BJ (cell line): ENCODE measurements at regions not wholly inside any gene's neighbourhood (a gene's known extent, or its start where the extent isn't known, plus 50 kb on each side); places are given as distances from the start of the nearest gene placed in this dataset.

Source experiments
- CTCF ChIA-PET: fragments of 350-600 bp; formaldehyde crosslinking; extraction: SDS; loops from one replicate; lab custom pipeline; 2021; ENCODE audit warnings: antibody characterized with exemption, inconsistent platforms; lab: Yijun Ruan, JAX
- POLR2A ChIA-PET: fragments of 300-600 bp; sonication (Branson Sonifier 250); formaldehyde crosslinking; extraction: SDS; loops from one replicate; lab custom pipeline; 2021; ENCODE audit warnings: antibody characterized with exemption; lab: Charles Lee
- DNase-seq: peaks from one replicate; pipeline ENCODE4 v3.0.0-alpha.2; 2011; ENCODE audit warnings: low read depth
- H3K27me3 ChIP-seq: 2 replicates; pipeline ENCODE4 v1.6.0; 2011; ENCODE audit warnings: low read length; ENCODE audit not compliant: control insufficient read depth, insufficient read depth
- H3K36me3 ChIP-seq: 2 replicates; pipeline ENCODE4 v1.5.1; 2011; ENCODE audit warnings: low read length; ENCODE audit not compliant: control insufficient read depth, insufficient read depth
- H3K4me3 ChIP-seq: 2 replicates; pipeline ENCODE4 v1.5.1; 2011; ENCODE audit warnings: low read depth, mild to moderate bottlenecking, control low read depth, low read length
- TF ChIP-seq, protein P1 (sequence below): IDR thresholded peaks from 2 replicates; pipeline ENCODE4 v1.5.1; 2011; ENCODE audit warnings: low read depth, mild to moderate bottlenecking, control low read depth, inconsistent platforms, low read length, moderate library complexity; ENCODE audit not compliant: insufficient read depth

GRCh38 chr2:39524756-39525635 lies 87.9 kb upstream of the MAP4K3 start:
- Histone ChIP-seq H3K4me3 (no peak overlapping the region), H3K36me3 (no peaks in the 10 kb centered on the region), H3K27me3 (no peaks in the 10 kb centered on the region)
- TF ChIP-seq, protein P1, sequence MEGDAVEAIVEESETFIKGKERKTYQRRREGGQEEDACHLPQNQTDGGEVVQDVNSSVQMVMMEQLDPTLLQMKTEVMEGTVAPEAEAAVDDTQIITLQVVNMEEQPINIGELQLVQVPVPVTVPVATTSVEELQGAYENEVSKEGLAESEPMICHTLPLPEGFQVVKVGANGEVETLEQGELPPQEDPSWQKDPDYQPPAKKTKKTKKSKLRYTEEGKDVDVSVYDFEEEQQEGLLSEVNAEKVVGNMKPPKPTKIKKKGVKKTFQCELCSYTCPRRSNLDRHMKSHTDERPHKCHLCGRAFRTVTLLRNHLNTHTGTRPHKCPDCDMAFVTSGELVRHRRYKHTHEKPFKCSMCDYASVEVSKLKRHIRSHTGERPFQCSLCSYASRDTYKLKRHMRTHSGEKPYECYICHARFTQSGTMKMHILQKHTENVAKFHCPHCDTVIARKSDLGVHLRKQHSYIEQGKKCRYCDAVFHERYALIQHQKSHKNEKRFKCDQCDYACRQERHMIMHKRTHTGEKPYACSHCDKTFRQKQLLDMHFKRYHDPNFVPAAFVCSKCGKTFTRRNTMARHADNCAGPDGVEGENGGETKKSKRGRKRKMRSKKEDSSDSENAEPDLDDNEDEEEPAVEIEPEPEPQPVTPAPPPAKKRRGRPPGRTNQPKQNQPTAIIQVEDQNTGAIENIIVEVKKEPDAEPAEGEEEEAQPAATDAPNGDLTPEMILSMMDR: no peak
- ChIA-PET CTCF (interaction anchor here (0.5 to 2.3 kb wide), 3 partner anchors 13 to 162 kb away, joined by 4 to 11 read pairs (median 5); no protein-coding TSS in a partner anchor), POLR2A (interaction anchor here (0.6 kb wide), 1 partner anchor 69 kb away, joined by 4 read pairs; no protein-coding TSS in a partner anchor)
- DNase-seq: no peak

GRCh38 chr2:39525636-39526412 lies 88.7 kb upstream of the MAP4K3 start:
- POLR2A ChIA-PET: no interaction called here
- Histone ChIP-seq H3K36me3 (no peaks in the 10 kb centered on the region), H3K27me3 (no peaks in the 10 kb centered on the region), H3K4me3 (no peak overlapping the region)
- TF ChIP-seq, protein P1: no peak
- DNase-seq: no peak
- CTCF ChIA-PET: interaction anchor here (0.5 to 2.3 kb wide), 2 partner anchors 13 to 214 kb away, joined by 3 to 11 read pairs; no protein-coding TSS in a partner anchor

DNA sequence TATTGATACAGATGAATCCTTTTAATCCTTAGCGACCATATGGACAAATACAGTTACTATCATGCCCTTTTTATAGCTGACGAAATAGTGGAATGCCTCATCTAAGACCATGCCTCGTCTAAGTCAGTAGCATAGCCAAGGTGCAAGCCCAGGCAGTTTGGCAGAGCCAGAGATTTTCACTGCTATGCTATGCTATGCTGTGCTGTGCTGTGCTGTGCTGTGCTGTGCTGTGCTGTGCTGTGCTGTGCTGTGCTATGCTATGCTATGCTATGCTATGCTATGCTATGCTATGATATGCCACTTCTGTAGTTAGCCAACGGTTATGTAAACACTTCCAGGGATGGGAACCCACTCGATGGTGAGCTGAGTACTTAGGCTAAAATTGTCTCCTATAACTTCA lies 91.6 kb upstream of the MAP4K3 start:
- ChIA-PET POLR2A (no interaction called here), CTCF (interaction anchor here (0.7 kb wide), 1 partner anchor 12 kb away, joined by 3 read pairs; no protein-coding TSS in a partner anchor)
- TF ChIP-seq, protein P1: no peak
- Histone ChIP-seq H3K36me3 (no peaks in the 10 kb centered on the region), H3K4me3 (no peak overlapping the region), H3K27me3 (no peaks in the 10 kb centered on the region)
- no peak for DNase-seq

DNA sequence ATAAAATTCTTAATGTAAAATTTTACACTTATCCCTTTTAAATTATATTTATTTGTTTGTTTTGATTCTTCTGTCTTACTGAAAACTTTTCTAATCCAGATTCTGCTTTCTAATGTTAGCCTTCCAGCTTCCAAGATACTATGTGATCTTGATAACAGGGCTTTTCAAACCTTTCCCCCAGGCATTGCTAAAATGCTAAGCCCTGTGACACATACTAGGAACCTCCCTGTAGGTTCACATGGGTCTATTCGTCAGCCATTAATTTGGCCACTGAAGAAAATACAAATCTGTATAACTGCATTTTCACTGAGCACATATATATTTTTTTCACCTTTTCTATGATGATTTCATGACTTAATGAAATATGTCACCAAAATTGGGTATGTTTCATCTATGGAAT lies 92.8 kb upstream of the MAP4K3 start:
- Histone ChIP-seq H3K36me3 (no peaks in the 10 kb centered on the region), H3K27me3 (no peaks in the 10 kb centered on the region), H3K4me3 (no peak overlapping the region)
- POLR2A ChIA-PET: no interaction called here
- TF ChIP-seq, protein P1: no peak
- DNase-seq: no peak
- CTCF ChIA-PET: interaction anchor here (1.0 kb wide), 1 partner anchor 150 kb away, joined by 3 read pairs; no protein-coding TSS in a partner anchor
